COR-L47 (cell line): ENCODE measurements at regions not wholly inside any gene's neighbourhood (a gene's known extent, or its start where the extent isn't known, plus 50 kb on each side); places are given as distances from the start of the nearest gene placed in this dataset.
"Not testable (repeated sequence)": the region's sequence is repeated elsewhere in the genome, so short reads cannot be mapped to it uniquely, and the experiment has no call there.

Experiments used
- DNase-seq: peaks from one replicate; lab custom pipeline; 2025; lab: John Stamatoyannopoulos, UW

DNA sequence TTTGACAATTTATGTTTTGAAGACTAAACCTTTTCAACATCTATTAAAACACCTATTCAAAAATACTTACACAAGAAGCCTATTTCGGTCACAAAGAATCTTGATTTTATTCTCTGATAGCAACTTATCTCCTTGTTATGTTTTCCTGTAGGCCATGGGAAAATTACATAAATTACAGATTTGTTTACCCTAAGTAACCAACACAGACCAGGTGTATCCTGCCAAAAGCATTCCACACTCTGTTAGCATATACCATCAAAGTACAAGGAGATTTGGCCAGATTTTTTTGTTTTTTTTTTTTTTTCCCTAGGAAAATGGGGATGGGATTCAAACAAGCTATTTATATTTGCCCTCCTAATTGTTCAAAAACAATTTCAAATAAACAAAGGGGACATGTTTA is 497.9 kb upstream of the MAGEB18 start:
- DNase-seq = no peak

DNA sequence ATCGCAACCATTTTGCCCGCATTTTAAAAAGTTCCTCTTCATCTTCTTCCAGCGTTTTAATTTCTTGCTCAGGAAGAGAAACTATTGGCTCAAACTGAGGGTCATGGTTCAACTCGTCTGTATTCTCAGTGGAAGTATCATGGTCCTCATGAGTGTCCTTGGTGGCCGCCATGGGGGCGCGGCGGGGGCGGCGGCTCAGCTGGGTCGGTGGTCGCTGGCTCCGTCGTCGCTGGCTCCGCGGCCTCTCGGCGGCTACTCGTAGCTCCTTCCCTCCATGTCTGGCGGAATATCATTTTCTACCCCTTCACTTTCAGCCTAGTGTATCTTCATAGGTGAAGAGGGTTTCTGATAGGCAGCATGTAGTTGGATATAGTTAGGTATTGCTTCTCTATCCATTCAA is 492.0 kb upstream of the MAGEB18 start:
- no peak for DNase-seq

- no peak for DNase-seq
These were observed 489.4 kb upstream of the MAGEB18 start for GRCh38 chrX:25648790-25649189.

GRCh38 chrX:25650216-25650820 is 487.8 kb upstream of the MAGEB18 start:
- no peak for DNase-seq

DNA sequence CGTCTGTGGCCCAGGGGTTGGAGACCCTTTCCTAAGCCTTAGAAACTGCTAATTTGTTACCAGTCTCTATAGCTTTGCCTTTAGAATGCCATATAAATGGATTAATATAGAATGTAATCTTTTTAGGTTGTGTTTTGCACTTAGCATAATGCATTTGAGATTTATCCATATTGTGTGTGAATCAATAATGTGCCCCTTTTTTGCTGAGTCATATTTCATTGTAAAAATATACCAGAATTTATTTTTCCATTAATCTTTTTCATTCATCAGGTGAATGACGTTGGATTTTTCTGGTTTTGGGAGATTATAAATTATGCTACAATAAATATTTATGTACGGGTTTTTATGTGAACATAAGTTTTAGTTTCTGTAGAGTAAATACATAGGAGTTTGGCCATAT is 478.8 kb upstream of the MAGEB18 start:
- DNase-seq = no peak

- DNase-seq = no peak
These were observed 474.4 kb upstream of the MAGEB18 start for GRCh38 chrX:25663701-25664100.

GRCh38 chrX:25665431-25665830 is 472.7 kb upstream of the MAGEB18 start:
- DNase-seq = no peak

DNA sequence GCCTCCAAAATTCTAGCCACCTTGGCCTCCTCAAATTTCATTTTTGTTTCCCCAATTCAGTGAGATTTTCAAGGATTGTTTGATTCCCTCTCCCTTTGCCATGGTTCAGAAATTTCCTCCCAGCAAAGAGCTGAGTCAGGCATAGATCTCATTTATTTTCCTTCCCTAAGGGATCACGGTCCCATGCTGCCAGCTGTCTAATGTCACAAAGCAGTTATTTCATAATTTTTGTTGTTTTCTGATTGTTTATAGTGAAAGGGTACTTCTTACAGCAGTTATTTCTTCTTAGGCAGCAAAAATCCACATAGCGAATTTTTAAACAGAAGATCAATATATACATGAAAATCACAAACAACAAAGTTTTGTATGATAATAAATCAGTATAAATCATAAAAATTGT is 470.5 kb upstream of the MAGEB18 start:
- DNase-seq = no peak

DNA sequence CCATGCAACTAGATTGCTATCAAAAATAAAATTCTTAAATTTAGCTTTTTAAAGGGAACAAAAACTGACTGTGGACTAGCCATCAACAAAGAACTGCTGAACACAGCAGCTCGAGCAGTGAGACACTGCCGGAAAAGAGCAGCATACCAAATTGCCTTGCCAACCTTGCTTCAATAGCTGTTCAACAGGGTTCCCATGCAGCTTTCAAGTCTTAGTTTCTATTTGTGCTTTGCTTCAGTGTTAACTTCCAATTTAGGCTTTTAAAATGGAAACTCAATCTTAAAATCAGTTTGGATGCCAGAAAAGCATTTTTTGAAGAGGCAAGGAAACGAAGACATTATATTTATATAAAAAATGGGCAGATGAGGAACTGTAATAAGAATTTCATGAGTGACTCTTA is 463.4 kb upstream of the MAGEB18 start:
- no peak for DNase-seq

DNA sequence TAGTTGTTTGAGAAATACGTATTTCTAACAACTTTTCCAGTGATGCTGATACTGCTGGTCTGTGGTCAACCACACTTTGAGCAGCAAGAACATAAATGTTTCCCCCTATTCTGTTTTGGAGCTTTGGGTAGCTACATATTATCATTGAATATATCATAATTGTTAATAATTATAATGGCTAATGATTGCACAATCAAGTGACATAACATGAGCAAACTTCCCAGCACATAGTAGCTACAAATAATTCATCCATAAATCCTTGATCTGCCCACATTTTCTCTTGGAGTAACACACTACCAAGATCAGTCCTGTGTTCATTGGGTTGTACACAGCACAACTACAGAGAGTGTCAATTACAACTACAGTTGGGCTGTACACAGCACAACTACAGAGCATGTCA is 436.3 kb upstream of the MAGEB18 start:
- no peak for DNase-seq

DNA sequence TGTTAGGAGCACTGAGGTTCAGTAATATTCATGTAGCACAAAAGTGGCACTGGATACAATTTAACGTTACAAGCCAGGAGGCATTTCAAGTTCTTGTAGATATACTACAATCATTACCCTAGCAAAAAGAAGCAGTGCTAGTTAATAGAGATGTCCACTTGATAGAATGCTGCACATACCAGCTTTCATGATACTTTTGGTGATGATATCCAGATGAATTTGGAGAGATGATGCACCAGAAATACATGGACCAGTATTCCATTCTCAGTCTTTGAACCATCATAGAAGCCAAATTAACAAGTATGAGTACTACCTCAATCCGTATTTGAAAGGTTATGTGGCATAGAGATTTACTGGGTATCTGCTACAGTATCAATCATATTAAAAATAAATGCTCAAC is 421.0 kb upstream of the MAGEB18 start:
- DNase-seq = no peak

GRCh38 chrX:25721564-25721963 is 416.6 kb upstream of the MAGEB18 start:
- DNase-seq = peak; percentile 17

GRCh38 chrX:25726539-25726938 is 411.6 kb upstream of the MAGEB18 start:
- DNase-seq = no peak

DNA sequence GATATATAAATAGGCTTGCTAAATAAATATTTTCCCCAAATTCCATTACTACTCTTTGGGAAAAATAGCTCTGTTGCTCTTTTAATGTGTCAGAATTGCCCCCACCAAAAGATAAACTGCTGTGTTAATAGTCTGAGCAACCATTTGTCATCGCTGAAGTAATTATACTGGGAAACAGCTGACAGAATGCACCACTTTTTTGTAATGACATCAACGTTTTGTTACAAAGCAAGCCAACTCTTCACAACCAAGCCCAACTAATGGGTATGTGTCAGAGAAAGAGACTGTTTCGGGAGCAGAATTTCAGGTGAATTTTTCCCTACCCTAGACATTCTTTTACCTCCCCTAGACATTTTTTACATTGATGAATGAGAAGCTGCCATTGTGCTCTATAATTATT is 405.0 kb upstream of the MAGEB18 start:
- no peak for DNase-seq

- no peak for DNase-seq
These were observed 400.6 kb upstream of the MAGEB18 start for GRCh38 chrX:25737540-25737939.

DNA sequence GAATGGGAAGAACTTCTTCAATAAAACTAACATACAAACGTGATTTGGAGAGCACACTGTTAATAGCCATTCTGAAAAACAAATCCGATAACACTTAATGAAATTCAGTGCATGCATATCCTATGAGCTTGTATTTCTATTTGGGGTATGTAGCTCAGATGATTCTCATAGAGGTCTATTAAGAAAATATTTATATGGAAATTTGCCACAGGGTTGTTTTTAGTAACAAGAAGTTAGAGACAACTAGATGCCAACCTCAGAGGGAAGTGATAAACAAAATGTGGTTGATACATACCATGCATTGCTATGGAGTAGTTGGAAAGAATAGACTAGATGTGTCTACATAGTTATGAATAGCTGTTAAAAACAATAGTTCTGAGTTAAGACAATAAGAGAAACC is 395.8 kb upstream of the MAGEB18 start:
- DNase-seq = no peak

GRCh38 chrX:25754399-25754798 is 383.7 kb upstream of the MAGEB18 start:
- no peak for DNase-seq

DNA sequence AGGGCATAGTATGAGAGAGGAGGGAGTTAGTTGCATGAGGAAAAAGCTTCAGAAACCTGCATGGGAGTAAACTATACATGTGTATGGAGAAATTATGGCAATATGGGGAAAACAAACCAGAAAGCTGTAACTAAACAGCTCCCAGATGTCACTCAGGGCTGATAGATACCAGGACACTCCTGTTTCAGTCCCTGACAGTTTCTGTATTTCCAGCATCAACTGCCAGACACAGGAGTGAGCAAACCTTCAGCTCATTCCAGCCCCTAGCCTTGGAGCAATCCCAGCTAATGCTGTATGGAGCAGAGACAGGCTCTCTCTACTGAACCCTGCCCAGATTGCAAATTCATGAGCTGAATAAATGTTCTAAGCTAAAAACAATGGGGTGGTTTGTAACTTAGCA is 382.9 kb upstream of the MAGEB18 start:
- DNase-seq = no peak

- no peak for DNase-seq
These were observed 375.5 kb upstream of the MAGEB18 start for GRCh38 chrX:25762656-25763055.

DNA sequence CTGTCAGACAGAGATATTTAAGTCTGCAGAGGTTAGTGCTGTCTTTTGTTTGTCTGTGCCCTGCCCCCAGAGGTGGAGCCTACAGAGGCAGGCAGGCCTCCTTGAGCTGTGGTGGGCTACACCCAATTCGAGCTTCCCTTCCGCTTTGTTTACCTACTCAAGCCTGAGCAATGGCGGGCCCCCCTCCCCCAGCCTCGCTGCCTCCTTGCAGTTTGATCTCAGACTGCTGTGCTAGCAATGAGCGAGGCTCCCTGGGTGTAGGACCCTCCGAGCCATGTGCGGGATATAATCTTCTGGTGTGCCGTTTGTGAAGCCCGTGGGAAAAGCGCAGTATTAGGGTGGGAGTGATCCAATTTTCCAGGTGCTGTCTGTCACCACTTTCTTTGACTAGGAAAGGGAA is 366.3 kb upstream of the MAGEB18 start:
- DNase-seq = not testable (repeated sequence)

- DNase-seq = not testable (repeated sequence)
These were observed 340.3 kb upstream of the MAGEB18 start for GRCh38 chrX:25797796-25798195.

DNA sequence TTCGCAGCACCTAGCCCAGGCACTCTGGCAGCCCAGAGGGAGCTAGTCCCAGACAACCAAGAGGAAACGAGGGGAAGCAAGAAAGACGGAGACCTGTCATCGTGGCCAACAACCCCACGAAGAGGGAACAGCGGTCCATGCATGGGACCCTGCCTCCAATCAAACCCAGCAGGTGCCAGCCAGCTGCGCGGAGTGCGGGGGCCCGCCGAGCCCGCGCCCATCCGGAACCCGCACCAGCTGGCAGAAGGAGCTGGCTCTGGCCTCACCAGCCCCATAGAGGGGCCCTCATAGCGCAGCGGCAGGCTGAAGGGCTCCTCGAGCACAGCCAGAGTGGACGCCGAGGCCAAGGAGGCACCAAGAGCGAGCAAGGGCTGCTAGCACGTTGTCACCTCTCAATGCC is 332.4 kb upstream of the MAGEB18 start:
- DNase-seq = no peak

- no peak for DNase-seq
These were observed 331.1 kb upstream of the MAGEB18 start for GRCh38 chrX:25807022-25807421.

GRCh38 chrX:25810202-25810601 is 327.9 kb upstream of the MAGEB18 start:
- no peak for DNase-seq

DNA sequence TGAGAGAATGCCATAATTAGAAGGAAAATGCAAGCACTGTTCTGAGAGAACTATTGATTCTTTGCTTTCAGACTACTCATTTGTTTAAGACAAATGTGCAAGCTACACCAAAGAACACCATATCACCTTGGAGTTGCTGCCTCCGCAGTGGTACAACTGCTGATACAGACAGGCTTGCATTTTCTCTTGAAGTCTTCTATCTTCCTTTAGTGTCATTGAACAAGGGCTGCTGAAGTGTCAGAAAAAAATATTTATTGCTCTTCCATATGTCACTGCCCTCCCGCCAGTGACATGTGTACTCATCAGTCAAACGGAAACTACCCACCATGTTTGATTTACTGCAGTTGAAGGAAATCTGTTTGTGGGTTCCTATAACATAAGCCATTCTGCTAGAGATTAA is 318.3 kb upstream of the MAGEB18 start:
- no peak for DNase-seq
